ENCODE measurements at regions not wholly inside any gene's neighbourhood (a gene's known extent, or its start where the extent isn't known, plus 50 kb on each side); places are given as distances from the start of the nearest gene placed in this dataset.

DNA sequence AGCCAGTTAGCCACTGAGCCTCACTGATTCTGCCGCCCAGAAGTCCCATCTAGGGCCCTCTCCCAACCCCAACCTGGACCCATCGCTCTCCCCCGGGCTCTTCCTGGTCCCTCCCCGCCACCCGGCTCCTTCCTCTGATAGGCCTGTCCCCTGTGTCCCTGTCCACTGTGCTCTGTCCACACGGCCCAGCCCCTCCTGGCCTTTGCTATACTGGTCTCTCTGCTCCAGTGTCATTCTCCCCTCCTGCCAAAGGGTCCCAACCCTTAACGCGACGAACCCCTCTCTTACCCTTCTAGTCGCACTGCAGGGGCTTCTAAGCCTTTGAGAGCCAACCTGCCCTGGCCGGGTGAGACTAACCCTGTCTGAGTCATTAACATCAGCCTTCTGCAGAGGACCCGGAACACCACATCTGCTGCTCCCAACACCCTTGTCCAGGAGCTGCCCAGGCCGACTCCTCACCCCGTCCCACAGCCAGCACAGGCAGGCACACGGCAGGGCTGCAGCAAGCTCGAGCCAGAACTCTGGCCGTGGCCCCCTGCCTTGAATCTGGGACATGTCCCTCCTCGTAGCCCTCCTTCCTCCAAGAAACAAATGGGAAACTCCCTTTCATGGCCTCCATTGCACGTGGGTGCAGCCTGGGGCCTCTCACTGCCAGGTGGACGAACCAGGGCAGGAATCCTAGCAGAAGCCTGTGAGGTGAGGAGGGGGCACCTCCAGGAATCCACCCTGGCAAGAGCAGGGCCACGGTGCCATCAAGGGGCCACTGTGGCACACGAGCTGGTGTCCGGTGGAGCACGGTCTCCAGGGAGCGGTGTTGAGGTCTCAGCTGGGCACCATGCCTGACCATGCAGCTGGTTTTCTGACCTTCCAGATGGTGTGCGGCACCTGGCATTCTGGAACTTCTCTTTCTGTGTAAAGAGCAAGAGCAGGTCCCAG is 140.9 kb upstream of the IQSEC1 start:
- H3K9me2 ChIP-seq (replicated peaks; ENCODE audit: insufficient read depth, low read length): no peaks in the 10 kb centered on the region
- H3K9me3 ChIP-seq (replicated peaks; ENCODE audit: insufficient read depth, low read length): no peaks in the 10 kb centered on the region
- no peaks in the 10 kb centered on the region for H3F3A ChIP-seq (ENCODE audit: insufficient read depth, low read length)
- no peak overlapping the region for H3K27ac ChIP-seq (ENCODE audit: low read length)
- DNase-seq: no peak
- H3K4me2 ChIP-seq (ENCODE audit: low read depth, low read length): no peak overlapping the region
- TF ChIP-seq, protein P1, sequence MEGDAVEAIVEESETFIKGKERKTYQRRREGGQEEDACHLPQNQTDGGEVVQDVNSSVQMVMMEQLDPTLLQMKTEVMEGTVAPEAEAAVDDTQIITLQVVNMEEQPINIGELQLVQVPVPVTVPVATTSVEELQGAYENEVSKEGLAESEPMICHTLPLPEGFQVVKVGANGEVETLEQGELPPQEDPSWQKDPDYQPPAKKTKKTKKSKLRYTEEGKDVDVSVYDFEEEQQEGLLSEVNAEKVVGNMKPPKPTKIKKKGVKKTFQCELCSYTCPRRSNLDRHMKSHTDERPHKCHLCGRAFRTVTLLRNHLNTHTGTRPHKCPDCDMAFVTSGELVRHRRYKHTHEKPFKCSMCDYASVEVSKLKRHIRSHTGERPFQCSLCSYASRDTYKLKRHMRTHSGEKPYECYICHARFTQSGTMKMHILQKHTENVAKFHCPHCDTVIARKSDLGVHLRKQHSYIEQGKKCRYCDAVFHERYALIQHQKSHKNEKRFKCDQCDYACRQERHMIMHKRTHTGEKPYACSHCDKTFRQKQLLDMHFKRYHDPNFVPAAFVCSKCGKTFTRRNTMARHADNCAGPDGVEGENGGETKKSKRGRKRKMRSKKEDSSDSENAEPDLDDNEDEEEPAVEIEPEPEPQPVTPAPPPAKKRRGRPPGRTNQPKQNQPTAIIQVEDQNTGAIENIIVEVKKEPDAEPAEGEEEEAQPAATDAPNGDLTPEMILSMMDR (IDR thresholded peaks at IDR 0.05; ENCODE audit: low read length): no peak
- TF ChIP-seq EZH2 (optimal IDR thresholded peaks at IDR 0.05; ENCODE audit: low read depth, low read length) (no peak), EZH2phosphoT487 (IDR thresholded peaks at IDR 0.05; ENCODE audit: low read length) (no peak)
- no peaks in the 10 kb centered on the region for H3K4me1 ChIP-seq (ENCODE audit: low read length)
- H3K36me3 ChIP-seq (replicated peaks; ENCODE audit: insufficient read depth, low read length): no peaks in the 10 kb centered on the region
- H4K20me1 ChIP-seq (ENCODE audit: insufficient read depth, low read length): no peaks in the 10 kb centered on the region
- H3K27me3 ChIP-seq (replicated peaks; ENCODE audit: insufficient read depth, low read length): no peaks in the 10 kb centered on the region
- H3K4me3 ChIP-seq (ENCODE audit: low read length): no peak overlapping the region
- H3K79me2 ChIP-seq (ENCODE audit: low read length): no peaks in the 10 kb centered on the region
- no peak overlapping the region for H2AFZ ChIP-seq (ENCODE audit: low read length)
- no peak overlapping the region for H3K9ac ChIP-seq (ENCODE audit: low read length)

DNA sequence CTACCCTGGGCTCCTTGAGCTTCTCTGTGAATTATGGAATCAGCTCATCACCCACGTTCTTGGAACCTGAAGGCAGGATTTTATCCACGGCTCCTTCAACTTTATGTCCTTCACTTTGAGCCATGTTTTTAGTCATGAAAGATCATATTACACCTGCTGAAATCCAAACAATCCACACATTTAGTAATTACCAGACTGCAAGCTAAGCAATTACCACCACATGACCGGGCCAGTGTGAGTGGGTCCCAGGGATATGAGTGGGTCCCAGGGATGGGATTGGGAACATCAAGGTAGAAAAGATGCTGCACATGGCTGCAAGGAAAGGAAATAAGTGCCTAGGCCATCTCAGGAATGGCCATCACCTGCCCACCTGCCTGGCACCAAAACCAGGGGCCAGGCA is 140.3 kb upstream of the IQSEC1 start:
- no peaks in the 10 kb centered on the region for H4K20me1 ChIP-seq (ENCODE audit: insufficient read depth, low read length)
- no peak overlapping the region for H3K9ac ChIP-seq (ENCODE audit: low read length)
- H3K9me3 ChIP-seq (replicated peaks; ENCODE audit: insufficient read depth, low read length): no peaks in the 10 kb centered on the region
- H3K27ac ChIP-seq (ENCODE audit: low read length): no peak overlapping the region
- no peaks in the 10 kb centered on the region for H3F3A ChIP-seq (ENCODE audit: insufficient read depth, low read length)
- H3K27me3 ChIP-seq (replicated peaks; ENCODE audit: insufficient read depth, low read length): peaks cover 1% of the 10 kb centered on the region; the same call in 1 of the 2 replicates
- H3K79me2 ChIP-seq (ENCODE audit: low read length): no peaks in the 10 kb centered on the region
- no peaks in the 10 kb centered on the region for H3K4me1 ChIP-seq (ENCODE audit: low read length)
- H3K4me2 ChIP-seq (ENCODE audit: low read depth, low read length): no peak overlapping the region
- H3K36me3 ChIP-seq (replicated peaks; ENCODE audit: insufficient read depth, low read length): no peaks in the 10 kb centered on the region
- H3K4me3 ChIP-seq (ENCODE audit: low read length): no peak overlapping the region
- no peak for DNase-seq
- TF ChIP-seq, protein P1 (IDR thresholded peaks at IDR 0.05; ENCODE audit: low read length): no peak
- TF ChIP-seq EZH2 (optimal IDR thresholded peaks at IDR 0.05; ENCODE audit: low read depth, low read length) (no peak), EZH2phosphoT487 (IDR thresholded peaks at IDR 0.05; ENCODE audit: low read length) (no peak)
- H3K9me2 ChIP-seq (replicated peaks; ENCODE audit: insufficient read depth, low read length): no peaks in the 10 kb centered on the region
- H2AFZ ChIP-seq (ENCODE audit: low read length): no peak overlapping the region

DNA sequence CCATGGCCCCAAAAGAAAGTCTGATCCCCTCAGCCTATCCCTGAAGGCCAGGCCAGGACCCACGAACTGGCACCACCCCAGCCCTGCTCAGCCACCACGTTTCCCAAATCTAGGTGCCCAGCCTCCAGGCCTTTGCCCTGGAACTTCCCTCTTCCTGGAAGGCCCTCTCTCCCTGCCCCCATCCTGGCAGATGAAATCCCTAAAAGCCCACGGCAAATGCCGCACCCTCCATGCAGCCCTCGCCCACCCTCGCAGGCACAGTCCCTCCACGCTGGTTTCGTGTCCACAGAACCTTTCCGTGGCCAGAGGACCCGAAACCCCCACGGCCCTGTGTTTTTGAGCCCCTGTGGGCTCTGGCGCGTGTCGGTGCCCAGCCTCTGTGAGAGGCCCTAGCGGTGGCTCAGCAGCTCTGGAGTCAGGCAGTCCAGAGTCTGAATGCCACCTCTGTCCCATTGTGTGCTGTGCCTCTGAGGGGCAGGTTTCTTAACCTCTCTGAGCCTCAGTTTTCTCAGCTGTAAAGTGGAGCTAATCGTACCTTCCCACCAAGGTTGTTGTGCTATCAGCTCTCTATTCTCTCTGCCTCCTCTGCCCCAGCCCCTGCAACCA is 138.5 kb upstream of the IQSEC1 start:
- Histone ChIP-seq H3K9me3 (replicated peaks; ENCODE audit: insufficient read depth, low read length) (no peaks in the 10 kb centered on the region), H3K4me2 (ENCODE audit: low read depth, low read length) (no peak overlapping the region), H3K4me1 (ENCODE audit: low read length) (no peaks in the 10 kb centered on the region), H3K9me2 (replicated peaks; ENCODE audit: insufficient read depth, low read length) (no peaks in the 10 kb centered on the region), H3K27me3 (replicated peaks; ENCODE audit: insufficient read depth, low read length) (peaks cover 4% of the 10 kb centered on the region; the same call in 1 of the 2 replicates), H3K4me3 (ENCODE audit: low read length) (no peak overlapping the region), H4K20me1 (ENCODE audit: insufficient read depth, low read length) (no peaks in the 10 kb centered on the region), H2AFZ (ENCODE audit: low read length) (no peak overlapping the region), H3K79me2 (ENCODE audit: low read length) (no peaks in the 10 kb centered on the region), H3K36me3 (replicated peaks; ENCODE audit: insufficient read depth, low read length) (no peaks in the 10 kb centered on the region), H3K27ac (ENCODE audit: low read length) (no peak overlapping the region), H3F3A (ENCODE audit: insufficient read depth, low read length) (no peaks in the 10 kb centered on the region), H3K9ac (ENCODE audit: low read length) (no peak overlapping the region)
- DNase-seq: no peak
- TF ChIP-seq EZH2 (optimal IDR thresholded peaks at IDR 0.05; ENCODE audit: low read depth, low read length): no peak
- no peak for TF ChIP-seq EZH2phosphoT487 (IDR thresholded peaks at IDR 0.05; ENCODE audit: low read length)
- TF ChIP-seq, protein P1 (IDR thresholded peaks at IDR 0.05; ENCODE audit: low read length): no peak
